ENCODE measurements at regions not wholly inside any gene's neighbourhood (a gene's known extent, or its start where the extent isn't known, plus 50 kb on each side); places are given as distances from the start of the nearest gene placed in this dataset.

GRCh38 chr21:8992731-8993174 lies 1528.6 kb upstream of the TPTE start:
- 57 to 60% methylated on average over 6 of the region's 6 CpGs for WGBS, 2 donors

GRCh38 chr21:8993284-8993942 lies 1528.0 kb upstream of the TPTE start:
- no peak overlapping the region for H3K4me3 ChIP-seq
- WGBS, 2 donors, result 33 to 47% methylated on average over 3 of the region's 3 CpGs
- peaks cover 0 to 45% (median 12%) of the 10 kb centered on the region in 4 donors for H3K9me3 ChIP-seq (ENCODE audit: control insufficient read depth in 4 of 4, insufficient read depth in 3 of 4, low read length in 3 of 4)
- ATAC-seq (ENCODE audit: insufficient read depth, low FRiP score) (no peak), DNase-seq (no peak)
- H3K27me3 ChIP-seq (ENCODE audit: control insufficient read depth in 3 of 3, insufficient read depth in 3 of 3, low read length in 2 of 3), result peaks cover 0 to 19% (median 0%) of the 10 kb centered on the region in 3 donors
- TF ChIP-seq CTCF (IDR thresholded peaks at IDR 0.05; ENCODE audit: control extremely low read depth, extremely low read depth), result no peak
- H3K4me1 ChIP-seq (ENCODE audit: control insufficient read depth in 5 of 5, insufficient read depth in 5 of 5, low read length in 5 of 5), result peaks cover 0 to under 1% (median 0%) of the 10 kb centered on the region in 5 donors
- H3K9ac ChIP-seq (ENCODE audit: insufficient read depth in 1 of 2, low read length in 2 of 2), result no peak overlapping the region
- no peaks in the 10 kb centered on the region for H3K36me3 ChIP-seq (ENCODE audit: control insufficient read depth in 4 of 4, insufficient read depth in 4 of 4, low read length in 4 of 4)
- H3K27ac ChIP-seq (ENCODE audit: low read depth in 1 of 2, low read length in 1 of 2), result no peak overlapping the region

More at GRCh38 chr21:8992731-8993174, 1528.6 kb upstream of the TPTE start:
- no peak for TF ChIP-seq CTCF (IDR thresholded peaks at IDR 0.05; ENCODE audit: control extremely low read depth, extremely low read depth)
- Histone ChIP-seq H3K36me3 (ENCODE audit: control insufficient read depth in 4 of 4, insufficient read depth in 4 of 4, low read length in 4 of 4) (no peaks in the 10 kb centered on the region), H3K9me3 (ENCODE audit: control insufficient read depth in 4 of 4, insufficient read depth in 3 of 4, low read length in 3 of 4) (peaks cover 0 to 45% (median 12%) of the 10 kb centered on the region in 4 donors), H3K4me1 (ENCODE audit: control insufficient read depth in 5 of 5, insufficient read depth in 5 of 5, low read length in 5 of 5) (no peaks in the 10 kb centered on the region), H3K9ac (ENCODE audit: insufficient read depth in 1 of 2, low read length in 2 of 2) (no peak overlapping the region), H3K27ac (ENCODE audit: low read depth in 1 of 2, low read length in 1 of 2) (no peak overlapping the region), H3K27me3 (ENCODE audit: control insufficient read depth in 3 of 3, insufficient read depth in 3 of 3, low read length in 2 of 3) (peaks cover 0 to 19% (median 0%) of the 10 kb centered on the region in 3 donors), H3K4me3 (no peak overlapping the region)
- DNase-seq (no peak), ATAC-seq (ENCODE audit: insufficient read depth, low FRiP score) (no peak)

- Histone ChIP-seq H3K4me3 (no peak overlapping the region), H3K27me3 (ENCODE audit: control insufficient read depth in 3 of 3, insufficient read depth in 3 of 3, low read length in 2 of 3) (peaks cover 0 to 18% (median 0%) of the 10 kb centered on the region in 3 donors), H3K36me3 (ENCODE audit: control insufficient read depth in 4 of 4, insufficient read depth in 4 of 4, low read length in 4 of 4) (no peaks in the 10 kb centered on the region), H3K9ac (ENCODE audit: insufficient read depth in 1 of 2, low read length in 2 of 2) (no peak overlapping the region), H3K27ac (ENCODE audit: low read depth in 1 of 2, low read length in 1 of 2) (no peak overlapping the region), H3K9me3 (ENCODE audit: control insufficient read depth in 4 of 4, insufficient read depth in 3 of 4, low read length in 3 of 4) (peaks cover 0 to 47% (median 12%) of the 10 kb centered on the region in 4 donors), H3K4me1 (ENCODE audit: control insufficient read depth in 5 of 5, insufficient read depth in 5 of 5, low read length in 5 of 5) (peaks cover 0 to 2% (median 0%) of the 10 kb centered on the region in 5 donors)
- DNase-seq (no peak), ATAC-seq (ENCODE audit: insufficient read depth, low FRiP score) (no peak)
- no peak for TF ChIP-seq CTCF (IDR thresholded peaks at IDR 0.05; ENCODE audit: control extremely low read depth, extremely low read depth)
- 49 to 51% methylated on average over 7 of the region's 7 CpGs for WGBS, 2 donors
Observed at GRCh38 chr21:8993943-8994639, 1527.3 kb upstream of the TPTE start.
